Caki2 (cell line): ENCODE measurements at regions not wholly inside any gene's neighbourhood (a gene's known extent, or its start where the extent isn't known, plus 50 kb on each side); places are given as distances from the start of the nearest gene placed in this dataset.

ENCODE experiments used
- DNase-seq: peaks from one replicate; pipeline ENCODE4 v3.0.0-alpha.2; 2015; ENCODE audit warnings: low read depth
- in situ Hi-C: cut with HindIII; loops from 2 replicates; pipeline ENCODE4 v1.10.0; 2016; ENCODE audit warnings: low sequenced_read_pairs, low pct_unique_long_range_greater_than_20kb, mixed read lengths

- DNase-seq = peak; percentile 28
- in situ Hi-C loops = no loop called here
These were observed 110.3 kb upstream of the CEP85L start for GRCh38 chr6:118761645-118762044.

- in situ Hi-C loops = no loop called here
- no peak for DNase-seq
These were observed 107.6 kb upstream of the CEP85L start for GRCh38 chr6:118758946-118759345.

- in situ Hi-C loops = no loop called here
- DNase-seq = no peak
These were observed 104.7 kb upstream of the CEP85L start for GRCh38 chr6:118755941-118756646.

GRCh38 chr6:118752803-118753202 is 101.4 kb upstream of the CEP85L start:
- in situ Hi-C loops = no loop called here
- DNase-seq = no peak

- no peak for DNase-seq
- in situ Hi-C loops = no loop called here
These were observed 99.7 kb upstream of the CEP85L start for GRCh38 chr6:118751072-118751471.

- no peak for DNase-seq
- in situ Hi-C loops = no loop called here
These were observed 98.8 kb upstream of the CEP85L start for GRCh38 chr6:118750143-118750542.

GRCh38 chr6:118748311-118749062 is 97.1 kb upstream of the CEP85L start:
- no peak for DNase-seq
- in situ Hi-C loops = no loop called here

GRCh38 chr6:118746825-118747174 is 95.4 kb upstream of the CEP85L start:
- DNase-seq = no peak
- in situ Hi-C loops = no loop called here

- in situ Hi-C loops = no loop called here
- DNase-seq = no peak
These were observed 94.9 kb upstream of the CEP85L start for GRCh38 chr6:118746145-118746824.

- in situ Hi-C loops = no loop called here
- DNase-seq = no peak
These were observed 93.8 kb upstream of the CEP85L start for GRCh38 chr6:118745156-118745555.

GRCh38 chr6:118744261-118744941 is 93.0 kb upstream of the CEP85L start:
- no peak for DNase-seq
- in situ Hi-C loops = no loop called here

- in situ Hi-C loops = no loop called here
- no peak for DNase-seq
These were observed 92.4 kb upstream of the CEP85L start for GRCh38 chr6:118743746-118744145.

- in situ Hi-C loops = no loop called here
- no peak for DNase-seq
These were observed 89.0 kb upstream of the CEP85L start for GRCh38 chr6:118740372-118740771.

GRCh38 chr6:118739696-118740353 is 88.4 kb upstream of the CEP85L start:
- in situ Hi-C loops = no loop called here
- no peak for DNase-seq

GRCh38 chr6:118736440-118736839 is 85.0 kb upstream of the CEP85L start:
- no peak for DNase-seq

GRCh38 chr6:118735320-118735719 is 83.9 kb upstream of the CEP85L start:
- in situ Hi-C loops = no loop called here
- no peak for DNase-seq

More at GRCh38 chr6:118736440-118736839, 85.0 kb upstream of the CEP85L start:
- in situ Hi-C loops = no loop called here

GRCh38 chr6:118725944-118726343 is 74.6 kb upstream of the CEP85L start:
- in situ Hi-C loops = no loop called here
- DNase-seq = no peak

GRCh38 chr6:118724211-118724610 is 72.8 kb upstream of the CEP85L start:
- in situ Hi-C loops = no loop called here
- DNase-seq = no peak
